ENCODE measurements at regions not wholly inside any gene's neighbourhood (a gene's known extent, or its start where the extent isn't known, plus 50 kb on each side); places are given as distances from the start of the nearest gene placed in this dataset.

DNA sequence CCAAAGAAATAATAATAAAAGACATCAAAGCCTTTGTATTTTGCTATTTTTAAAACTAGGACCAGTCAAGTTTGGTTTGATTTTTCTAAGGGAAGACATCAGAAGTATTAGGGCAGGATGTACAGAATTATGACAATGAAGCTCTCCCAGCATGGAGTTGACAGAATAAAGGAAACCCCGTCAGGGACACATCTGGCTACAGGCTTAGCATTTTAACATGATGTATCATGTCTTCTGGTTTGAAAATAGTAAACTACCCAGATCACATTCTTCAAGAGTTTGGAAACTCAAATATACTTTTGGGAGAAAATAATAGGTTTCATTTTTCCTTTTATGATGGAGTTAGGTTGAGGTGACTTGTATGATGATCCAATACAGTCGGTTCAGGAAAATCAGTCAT is 552.0 kb upstream of the CDH2 start:
- TF ChIP-seq GATA2 (IDR thresholded peaks at IDR 0.05; ENCODE audit: low read depth, low read length) (no peak), GATA3 (IDR thresholded peaks at IDR 0.05; ENCODE audit: low read depth, low read length) (no peak)

Measured in SH-SY5Y (cell line).